Right ventricle myocardium superior (tissue), 1 donor: ENCODE measurements at regions not wholly inside any gene's neighbourhood (a gene's known extent, or its start where the extent isn't known, plus 50 kb on each side); places are given as distances from the start of the nearest gene placed in this dataset.
"Not testable (repeated sequence)": the region's sequence is repeated elsewhere in the genome, so short reads cannot be mapped to it uniquely, and the experiment has no call there.

ENCODE experiments used
- ATAC-seq: fragments of 200-7000 bp; cut with Tn5 transposase; one replicate; pipeline ENCODE4 v1.9.1; 2020; ENCODE audit warnings: mild to moderate bottlenecking; ENCODE audit not compliant: poor library complexity
- DNase-seq: peaks from one replicate; pipeline ENCODE4 v3.0.0-alpha.2; 2020
- intact Hi-C: fragments of 100-400 bp; cut with DNase I; formaldehyde crosslinking; loops from one replicate; pipeline ENCODE4 v1.11.2; 2022
- donor health status: DM: no; HTN: yes; CAD: no; lungs with severe emphysema.

DNA sequence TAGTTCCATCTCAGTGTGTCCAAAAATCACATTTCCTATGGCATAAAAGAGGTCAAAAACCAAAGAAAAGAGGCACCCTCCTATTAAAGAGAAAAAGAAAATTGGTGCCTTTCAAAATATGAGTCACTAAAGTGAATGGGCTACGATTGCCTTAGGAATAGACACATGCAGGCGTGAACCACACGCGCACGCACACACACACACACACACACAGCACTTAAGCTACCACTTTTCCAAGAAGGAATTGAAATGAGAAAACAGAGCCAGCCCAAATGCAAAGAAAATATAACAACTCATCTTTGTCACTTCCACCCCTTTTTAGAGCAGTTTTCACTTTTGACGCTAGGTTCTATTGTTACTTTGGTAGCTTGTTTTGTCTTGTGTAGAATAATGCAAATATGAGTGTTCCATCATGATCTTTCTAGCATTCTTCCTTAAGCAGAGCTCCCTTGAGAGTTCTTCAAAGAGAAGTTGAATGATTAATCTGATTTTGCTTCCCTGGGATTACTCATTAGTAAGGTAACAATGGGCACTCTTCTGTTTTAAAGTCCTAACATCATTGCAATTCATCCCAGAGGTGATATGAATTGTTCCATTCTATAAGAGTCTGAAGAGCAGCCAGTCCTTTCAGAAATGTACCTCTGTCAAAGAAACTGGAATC lies 239.2 kb upstream of the GNPDA2 start:
- no peak for ATAC-seq
- DNase-seq = no peak
- intact Hi-C loops = no loop called here

DNA sequence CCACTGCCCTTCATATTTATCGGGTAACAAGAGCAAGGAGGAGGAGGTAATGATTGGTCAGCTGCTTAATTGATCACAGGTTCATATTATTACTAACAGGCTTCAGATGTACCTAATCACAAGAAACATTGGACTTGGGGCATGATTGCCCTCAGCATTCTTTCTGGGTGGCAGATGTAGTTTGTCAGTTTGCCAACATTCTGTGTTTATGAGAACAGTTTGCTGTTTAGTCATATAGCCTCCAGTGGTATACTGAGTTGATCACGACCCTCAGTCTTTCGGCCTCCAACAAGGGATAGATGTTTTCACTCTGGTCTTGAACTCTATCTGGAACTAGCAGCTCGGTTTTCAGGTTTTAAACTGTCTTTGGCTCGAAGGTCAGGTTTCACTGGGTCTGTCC lies 237.7 kb upstream of the GNPDA2 start:
- ATAC-seq, intact Hi-C loops, DNase-seq: not testable (repeated sequence)

DNA sequence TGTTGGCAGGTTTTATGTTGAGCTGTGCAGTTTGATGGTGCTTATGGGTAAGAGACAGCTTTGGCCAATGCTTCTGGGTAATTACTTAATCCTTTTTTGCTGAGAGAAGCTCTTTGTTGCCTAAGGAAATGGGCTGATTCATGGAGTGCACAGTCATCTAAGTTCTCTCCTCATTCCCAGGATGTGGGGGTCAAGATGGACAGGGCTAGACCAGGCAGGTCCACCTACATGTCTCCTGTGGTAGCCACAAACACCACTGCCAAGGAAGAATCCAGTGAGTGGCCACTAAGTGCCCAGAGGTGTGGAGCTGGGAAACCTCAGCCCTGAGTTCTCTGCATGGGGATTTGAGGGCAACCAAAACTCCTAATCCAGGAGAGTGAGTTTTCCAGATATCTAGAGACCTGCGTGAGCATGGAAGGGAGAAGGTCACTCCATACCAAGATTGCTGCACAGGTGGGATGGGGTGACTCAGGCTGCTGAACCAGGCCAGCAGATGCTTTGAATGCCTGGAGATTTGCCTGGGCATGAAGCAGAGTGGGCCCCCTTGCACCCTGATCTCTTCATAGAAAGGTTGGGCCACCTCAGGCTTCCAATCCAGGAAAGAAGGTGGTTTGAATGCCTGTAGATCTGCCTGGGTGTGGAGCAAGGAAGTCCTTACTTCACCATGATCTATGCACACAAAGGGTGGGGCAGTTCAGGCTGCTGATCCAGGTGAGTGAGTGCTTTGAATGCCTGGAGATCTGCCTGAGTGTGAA lies 234.8 kb upstream of the GNPDA2 start:
- DNase-seq (no peak), ATAC-seq (no peak)
- intact Hi-C loops = no loop called here

DNA sequence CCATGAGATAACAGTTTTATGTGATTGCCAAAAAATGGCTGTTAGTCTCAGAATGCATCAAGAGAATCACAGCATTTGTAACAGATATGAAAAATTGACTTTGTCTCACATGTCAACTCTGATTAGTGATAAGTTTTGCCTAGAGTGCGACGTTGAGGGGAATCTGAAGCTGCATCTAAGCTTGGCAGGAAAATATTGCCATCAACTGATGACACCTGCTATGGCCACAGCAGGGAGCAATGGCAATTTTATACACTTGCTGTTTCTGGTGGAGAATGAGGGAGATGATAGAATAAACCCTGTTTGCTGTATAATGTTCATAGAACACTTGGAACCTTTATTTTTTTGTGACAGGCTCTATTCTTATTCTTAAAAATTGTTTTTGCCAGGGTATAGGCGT lies 205.4 kb upstream of the GNPDA2 start:
- DNase-seq (no peak), ATAC-seq (no peak)
- intact Hi-C loops = no loop called here

DNA sequence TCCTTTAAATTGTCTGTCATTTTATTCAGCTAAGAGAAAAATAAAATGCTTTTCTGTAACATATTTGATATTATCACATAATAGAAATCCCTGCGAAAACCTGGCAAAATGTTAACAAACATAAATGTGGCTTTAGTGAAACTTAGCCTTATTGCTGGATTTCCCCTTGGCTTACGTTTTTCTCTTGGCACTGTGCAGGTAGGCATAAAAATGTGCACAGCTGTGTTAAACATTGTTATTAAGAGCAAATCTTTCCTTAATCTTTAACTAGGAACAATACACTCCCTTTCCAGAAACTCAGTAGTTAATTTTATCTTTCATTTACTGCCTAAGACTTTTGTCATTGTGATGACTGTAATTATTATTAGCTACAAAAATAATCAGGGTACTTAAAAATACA lies 202.4 kb upstream of the GNPDA2 start:
- intact Hi-C loops = loop anchor here (5.0 kb wide), 1 partner anchor 514 kb away; no protein-coding TSS in a partner anchor
- ATAC-seq (peak; percentile 40), DNase-seq (no peak)

DNA sequence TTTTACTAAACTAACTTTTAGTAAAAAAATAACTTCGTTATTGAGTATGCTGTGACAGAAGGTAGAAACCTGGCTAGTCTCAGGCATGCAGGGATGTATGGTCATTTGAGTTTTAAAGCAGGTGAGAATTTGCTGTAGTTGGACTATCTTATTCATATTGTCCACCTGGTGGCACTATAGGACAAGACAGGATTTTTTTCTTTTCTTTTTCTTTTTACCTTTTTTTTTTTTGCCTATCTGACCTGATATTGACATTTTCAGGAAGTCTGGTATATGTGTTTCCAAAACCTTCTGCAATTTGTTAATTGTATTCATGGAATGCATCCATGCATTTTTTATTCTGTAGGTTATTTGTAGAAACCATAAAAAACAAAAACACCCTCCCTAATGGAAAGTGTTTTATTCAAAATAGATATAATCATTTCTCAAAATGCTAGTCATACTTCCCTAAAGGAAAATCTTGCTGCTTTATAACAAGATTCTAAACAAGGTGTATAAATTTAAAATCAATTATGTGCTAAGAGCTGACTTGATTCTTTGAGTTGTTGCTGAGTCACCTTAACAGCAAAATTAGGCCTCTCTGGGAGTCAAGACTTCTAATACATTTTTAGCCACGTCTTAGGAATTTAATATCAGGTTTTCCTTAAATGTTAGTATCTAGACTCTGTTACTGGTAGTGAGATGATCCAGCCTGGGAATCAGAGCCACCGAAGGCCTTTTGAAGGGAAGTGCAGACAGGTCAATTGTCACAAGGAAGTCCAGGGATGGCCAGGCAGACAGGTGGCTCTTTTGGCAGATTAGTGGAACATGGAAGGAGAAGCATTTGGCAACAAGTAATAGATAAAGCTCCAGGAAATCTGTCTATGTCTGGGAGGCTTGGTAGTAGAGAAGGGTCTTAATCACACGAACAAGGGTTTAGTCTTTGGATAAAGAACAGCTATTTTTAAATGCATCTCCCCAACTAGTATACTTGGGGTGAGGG lies 201.3 kb upstream of the GNPDA2 start:
- DNase-seq (no peak), ATAC-seq (peak; percentile 55)
- intact Hi-C loops = loop anchor here (5.0 kb wide), 1 partner anchor 515 kb away; no protein-coding TSS in a partner anchor

DNA sequence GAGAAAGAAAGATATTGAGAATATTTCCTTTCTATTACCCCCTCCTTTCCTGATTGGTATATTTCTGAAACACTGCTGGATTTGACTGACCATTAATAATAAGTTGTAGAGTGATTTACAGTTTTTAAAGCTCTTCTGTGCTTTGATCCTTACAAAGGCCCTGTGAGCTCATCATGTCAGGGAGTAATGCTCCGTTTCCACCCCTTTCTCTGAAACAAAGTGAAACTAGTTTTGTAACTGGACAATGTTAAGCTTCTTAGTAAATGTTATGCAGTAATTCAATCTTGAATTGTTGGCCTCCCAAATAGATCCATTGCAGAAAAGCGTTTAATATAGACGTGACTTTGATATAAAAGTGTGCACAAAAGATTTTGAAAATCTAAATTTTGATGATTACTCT lies 190.1 kb upstream of the GNPDA2 start:
- DNase-seq = no peak
- intact Hi-C loops = no loop called here
- peak; percentile 56 for ATAC-seq

DNA sequence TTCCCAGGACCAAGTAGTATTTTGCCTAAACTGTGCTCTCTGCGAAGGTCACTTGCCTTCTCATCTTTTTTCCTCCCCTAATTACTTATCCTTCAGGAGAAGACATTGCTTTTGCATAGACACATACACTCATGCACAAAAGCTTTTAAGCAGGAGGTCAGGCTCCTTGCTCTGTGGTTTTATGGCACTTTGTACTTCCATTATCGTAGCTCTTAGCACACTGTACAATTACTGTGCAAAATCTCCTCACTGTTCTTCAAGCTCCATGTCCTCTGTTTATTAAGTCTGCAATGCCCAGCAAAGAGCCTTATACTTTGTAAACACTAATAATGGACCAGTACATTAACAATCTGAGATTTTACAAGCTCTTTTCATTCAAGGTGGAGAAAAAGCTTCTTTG lies 188.4 kb upstream of the GNPDA2 start:
- intact Hi-C loops = no loop called here
- DNase-seq (no peak), ATAC-seq (no peak)

DNA sequence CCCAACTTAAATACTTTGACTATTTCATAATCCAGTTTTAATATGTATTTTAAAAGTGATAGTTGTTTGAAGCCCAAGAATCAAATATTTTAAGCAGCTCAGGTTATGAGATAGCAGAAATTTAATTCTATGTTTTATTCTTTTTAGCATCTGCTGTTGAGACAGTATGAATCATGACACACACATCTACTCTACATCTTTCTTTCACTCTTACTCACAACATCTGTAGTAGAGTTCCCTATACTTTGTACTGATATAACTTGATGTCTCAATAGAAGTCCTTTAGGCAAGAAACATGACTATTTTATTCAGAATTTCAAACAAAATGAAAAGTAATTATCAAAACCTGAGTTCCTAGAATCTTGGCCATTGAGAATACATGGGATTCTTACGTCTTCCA lies 187.9 kb upstream of the GNPDA2 start:
- intact Hi-C loops = no loop called here
- DNase-seq = no peak
- ATAC-seq = no peak

DNA sequence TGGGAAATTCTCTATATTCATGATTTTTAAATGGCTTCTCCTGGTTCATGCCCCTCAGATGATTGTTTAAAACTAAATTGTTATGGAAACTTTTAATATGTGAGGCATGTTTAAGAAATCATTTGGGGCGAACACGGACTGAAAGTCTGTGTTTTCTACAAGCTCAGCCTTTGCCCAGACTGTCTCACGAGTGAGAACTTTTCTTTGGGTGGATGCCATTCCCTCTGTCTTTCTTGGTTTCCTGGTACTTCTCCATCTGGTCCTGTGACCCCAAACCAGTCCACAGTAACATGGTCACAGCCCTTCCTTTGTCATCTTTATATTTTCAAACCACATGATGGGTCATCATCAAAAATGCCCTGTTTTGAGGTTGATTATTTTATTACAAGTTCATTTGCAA lies 186.6 kb upstream of the GNPDA2 start:
- intact Hi-C loops = no loop called here

DNA sequence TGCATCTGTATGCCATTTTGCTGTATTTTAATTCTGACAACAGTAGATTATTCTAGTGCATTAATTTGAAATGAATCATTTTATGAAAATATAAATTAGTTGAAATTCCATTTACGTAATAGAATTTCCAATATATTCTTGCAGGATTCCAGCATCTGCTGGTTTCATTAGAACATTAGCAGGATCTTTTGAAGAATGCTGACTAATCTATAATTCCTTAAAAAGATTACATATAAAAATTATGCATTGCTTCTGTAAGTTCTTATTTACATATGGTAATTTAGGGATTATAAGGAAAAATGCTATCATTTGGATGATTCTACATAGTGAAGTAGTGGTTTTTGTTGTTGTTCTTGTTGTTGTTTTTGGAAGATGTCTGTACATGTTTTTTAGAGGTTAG lies 182.2 kb upstream of the GNPDA2 start:
- no peak for ATAC-seq
- intact Hi-C loops = no loop called here
- no peak for DNase-seq

More for the DNA sequence above, 186.6 kb upstream of the GNPDA2 start:
- DNase-seq = no peak
- no peak for ATAC-seq

DNA sequence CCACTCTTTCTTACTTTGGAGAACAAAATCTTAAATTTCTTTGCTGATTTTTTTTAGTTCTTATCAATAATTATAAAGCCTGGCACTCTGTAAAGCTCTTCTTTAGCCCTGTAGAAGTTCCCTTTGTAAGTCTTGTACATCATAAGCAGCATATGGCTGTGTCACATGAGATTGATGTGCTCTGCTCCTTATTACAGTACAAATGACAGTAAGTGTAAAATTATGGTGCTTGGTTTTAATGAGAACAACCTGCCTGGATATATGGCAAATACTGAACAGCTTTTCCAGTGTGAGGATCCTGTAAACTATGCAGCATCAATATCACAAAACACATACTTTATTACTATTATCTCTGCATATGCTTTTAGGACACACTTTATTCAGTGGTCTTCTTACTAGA lies 145.9 kb upstream of the GNPDA2 start:
- intact Hi-C loops = no loop called here
- ATAC-seq (no peak), DNase-seq (no peak)

DNA sequence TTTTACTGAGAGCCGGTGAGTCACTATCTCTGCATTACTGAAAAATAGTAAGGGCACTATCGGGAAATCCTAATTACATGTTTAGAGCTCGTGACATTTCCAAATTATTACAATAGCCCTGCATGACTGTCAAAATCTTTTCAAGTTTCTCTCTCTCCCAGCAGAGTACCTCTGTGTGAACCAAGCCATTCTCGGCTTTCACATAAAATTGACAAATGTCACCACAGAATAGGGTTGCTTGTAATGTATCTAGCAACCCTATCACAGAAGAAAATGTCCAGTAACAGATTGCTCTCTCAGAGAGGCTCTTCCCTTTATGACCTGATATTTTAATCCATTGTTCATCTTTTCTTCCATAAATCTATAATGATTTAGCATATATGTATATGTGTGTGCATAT lies 144.8 kb upstream of the GNPDA2 start:
- intact Hi-C loops = no loop called here
- no peak for ATAC-seq

DNA sequence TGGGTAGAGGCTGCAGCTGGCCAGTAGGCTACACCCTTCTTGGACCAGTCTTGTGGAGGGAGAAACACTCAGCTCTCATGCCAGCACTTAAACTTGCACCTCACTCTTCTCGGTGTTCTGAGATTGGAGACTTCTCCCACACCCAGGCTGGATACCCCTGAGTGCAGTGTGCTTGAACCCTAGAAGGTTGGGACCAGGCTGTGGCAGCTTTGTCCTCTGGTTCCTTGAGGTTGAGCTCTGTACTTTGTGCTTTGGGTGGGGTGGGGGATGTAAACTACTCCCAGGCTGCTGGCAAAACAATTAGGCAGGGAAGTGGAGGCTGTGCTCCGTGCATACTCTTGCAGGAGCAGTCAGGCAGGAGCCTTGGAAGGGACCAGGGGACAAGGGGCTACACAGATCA lies 143.6 kb upstream of the GNPDA2 start:
- no peak for ATAC-seq
- intact Hi-C loops = no loop called here
- DNase-seq = no peak

More for the DNA sequence above, 144.8 kb upstream of the GNPDA2 start:
- no peak for DNase-seq

DNA sequence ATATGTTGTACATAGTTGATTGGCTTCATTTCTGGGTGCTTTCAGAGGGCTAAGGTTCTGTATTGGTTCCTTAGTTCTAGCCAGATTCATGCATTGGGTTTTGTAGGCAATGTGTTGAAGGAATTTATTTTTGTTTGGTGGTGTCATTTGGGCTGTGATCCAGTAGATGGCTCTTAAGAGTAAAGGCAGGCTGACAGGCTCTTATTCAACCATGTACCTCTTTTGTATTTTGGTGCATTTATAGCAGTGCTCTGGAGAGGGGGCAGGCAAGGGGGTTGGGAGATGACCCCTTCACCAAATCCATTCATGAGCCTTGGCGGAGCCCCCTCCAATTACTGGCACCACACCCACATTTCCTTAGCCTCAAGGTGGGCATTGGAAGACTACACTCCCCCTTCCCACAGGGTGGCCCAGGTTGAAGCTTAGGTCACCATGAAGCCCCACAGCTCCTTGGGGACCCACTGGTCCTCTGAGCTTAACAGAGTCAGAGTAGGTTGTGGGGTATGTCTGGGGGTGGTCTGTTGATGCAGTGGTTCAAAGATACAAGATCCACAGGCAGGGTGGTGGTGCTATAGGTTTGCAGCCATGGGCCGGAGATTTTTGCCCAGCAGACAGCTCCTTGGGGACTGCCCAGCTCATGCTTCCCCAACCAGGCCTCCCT lies 143.0 kb upstream of the GNPDA2 start:
- intact Hi-C loops = no loop called here
- ATAC-seq (peak; percentile 43), DNase-seq (no peak)

DNA sequence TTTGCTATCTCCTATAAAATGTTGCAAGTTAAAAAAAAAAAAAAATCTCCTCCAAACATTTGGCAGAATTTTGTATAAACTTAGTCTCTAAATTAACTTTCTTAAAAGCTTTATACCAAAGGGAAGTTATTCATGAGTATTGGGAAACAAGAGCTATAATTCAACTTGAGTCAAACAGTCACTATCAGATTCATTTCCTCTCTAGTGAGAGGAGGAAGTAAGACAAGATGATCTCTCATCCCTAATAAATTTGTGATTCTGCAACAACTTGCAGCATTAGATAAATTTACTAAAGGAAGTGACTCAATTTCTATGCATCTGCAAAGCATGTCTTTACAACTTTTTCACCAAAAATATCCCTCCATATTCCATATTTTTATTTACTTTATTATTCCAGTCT lies 135.4 kb upstream of the GNPDA2 start:
- intact Hi-C loops = no loop called here
- DNase-seq = no peak
- no peak for ATAC-seq

DNA sequence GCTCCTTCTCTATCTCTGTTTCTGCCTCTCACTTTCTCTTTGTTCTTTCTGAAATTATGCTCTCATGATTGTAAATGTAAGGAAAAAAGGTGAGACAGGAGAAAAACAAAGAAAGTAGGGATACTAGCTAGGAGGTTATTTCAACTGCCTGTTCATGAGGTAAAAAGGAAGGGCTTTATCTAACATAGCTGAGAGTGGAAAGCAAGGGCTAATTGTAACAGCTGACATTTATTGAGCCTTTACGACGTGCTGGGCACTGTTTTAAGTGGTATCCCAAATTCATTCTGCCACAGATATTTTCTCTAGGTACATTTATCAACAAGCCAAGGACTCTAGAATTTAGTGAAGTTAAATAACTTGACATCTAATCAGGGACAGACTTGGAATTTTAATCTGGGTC lies 133.1 kb upstream of the GNPDA2 start:
- intact Hi-C loops = no loop called here
- ATAC-seq = peak; percentile 60
- no peak for DNase-seq

DNA sequence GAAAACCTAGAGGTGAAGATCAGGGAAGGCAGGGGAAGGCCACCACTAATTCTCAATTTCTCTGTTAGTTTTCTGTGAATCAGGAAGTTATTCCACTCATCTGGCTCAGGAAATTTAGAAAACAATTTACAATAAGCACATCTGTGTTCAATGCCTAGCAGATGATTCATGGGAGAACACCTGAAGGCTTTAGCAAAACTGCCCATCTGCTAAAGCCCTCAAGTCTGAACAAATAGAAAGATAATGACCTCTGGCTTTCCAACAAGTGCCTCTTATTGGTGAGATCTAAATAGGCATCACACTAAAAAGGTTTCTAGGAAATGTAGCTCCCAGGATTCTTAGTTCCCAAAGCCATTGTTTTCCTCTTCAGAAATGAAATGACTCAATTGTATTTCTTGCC lies 122.1 kb upstream of the GNPDA2 start:
- ATAC-seq (no peak), DNase-seq (no peak)
- intact Hi-C loops = no loop called here

DNA sequence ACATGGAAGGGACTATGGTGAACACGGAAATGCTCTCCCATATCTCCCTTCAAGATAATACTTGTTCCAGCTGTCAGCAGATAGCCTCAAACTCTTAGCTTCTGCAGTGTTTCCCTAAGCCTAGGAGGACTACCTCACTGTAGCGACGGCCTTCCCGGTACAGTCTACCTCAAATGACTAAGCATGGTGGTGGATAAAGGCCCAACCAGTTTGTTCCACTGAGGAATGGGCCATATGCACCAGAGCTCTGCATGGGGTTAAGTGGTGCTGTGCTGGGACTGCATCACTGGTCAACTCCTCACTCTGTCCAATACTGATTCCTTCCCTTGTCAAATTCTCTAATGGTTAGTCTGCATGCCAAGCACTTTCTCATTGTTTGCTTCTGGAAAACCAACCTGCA lies 119.6 kb upstream of the GNPDA2 start:
- DNase-seq (no peak), ATAC-seq (peak; percentile 75)
- intact Hi-C loops = no loop called here
